Testis (tissue), 2 donors: ENCODE measurements at regions not wholly inside any gene's neighbourhood (a gene's known extent, or its start where the extent isn't known, plus 50 kb on each side); places are given as distances from the start of the nearest gene placed in this dataset.
"Not testable (repeated sequence)": the region's sequence is repeated elsewhere in the genome, so short reads cannot be mapped to it uniquely, and the experiment has no call there.

Experiments
- DNase-seq: peaks from one replicate; pipeline ENCODE4 v3.0.0-alpha.2; 2019
- H3K27ac ChIP-seq, 2 donors: fragments of 200-600 bp; sonication (generic); one replicate each; pipeline ENCODE4 v1.5.1; 2019
- H3K27me3 ChIP-seq: fragments of 200-600 bp; sonication (generic); one replicate; pipeline ENCODE4 v1.5.1; 2019
- H3K36me3 ChIP-seq: fragments of 200-600 bp; sonication (generic); one replicate; pipeline ENCODE4 v1.5.1; 2017; ENCODE audit warnings: low read depth; ENCODE audit errors: missing control alignments
- H3K4me1 ChIP-seq: fragments of 200-600 bp; sonication (generic); one replicate; pipeline ENCODE4 v1.5.1; 2019
- H3K4me3 ChIP-seq, 2 donors: fragments of 200-600 bp; sonication (generic); one replicate each; pipeline ENCODE4 v1.5.1; 2017 to 2019
- H3K9me3 ChIP-seq: fragments of 200-600 bp; sonication (generic); one replicate; pipeline ENCODE4 v1.5.1; 2017
- CTCF ChIP-seq, 3 experiments: fragments of 450-650 bp in 2 of 3; fragments of 200-600 bp in 1 of 3; sonication (generic) in 1 of 3; IDR thresholded peaks; one replicate each; pipeline ENCODE4 v1.5.1; 2016 to 2019; ENCODE audit warnings: antibody characterized with exemption in 3 of 3, mild to moderate bottlenecking in 2 of 3, moderate library complexity in 1 of 3
- POLR2A ChIP-seq: fragments of 450-650 bp; IDR thresholded peaks from one replicate; pipeline ENCODE4 v1.6.1; 2017; ENCODE audit warnings: antibody characterized with exemption, mild to moderate bottlenecking, moderate library complexity
- WGBS, 2 donors: methylation state at CpG; one replicate each; pipeline ENCODE4 v1.1.5; 2018; 5-methylcytosine and 5-hydroxymethylcytosine counted together
- intact Hi-C: fragments of 100-400 bp; cut with DNase I; formaldehyde crosslinking; loops from one replicate; pipeline ENCODE4 v1.15.1; 2023; ENCODE audit warnings: low total_unique reads

GRCh38 chr3:30539772-30540171 is 66.6 kb upstream of the TGFBR2 start:
- H3K4me1 ChIP-seq, result no peaks in the 10 kb centered on the region
- WGBS, 2 donors, result 82 to 84% methylated on average over 1 of the region's 1 CpG
- no peaks in the 10 kb centered on the region for H3K27me3 ChIP-seq
- H3K36me3 ChIP-seq, result no peaks in the 10 kb centered on the region
- H3K9me3 ChIP-seq, result no peaks in the 10 kb centered on the region
- H3K27ac ChIP-seq, result no peak overlapping the region
- H3K4me3 ChIP-seq, result no peak overlapping the region
- TF ChIP-seq CTCF (IDR thresholded peaks at IDR 0.05), result no peak
- no peak for TF ChIP-seq POLR2A
- intact Hi-C loops, result no loop called here
- no peak for DNase-seq

- H3K27me3 ChIP-seq, H3K36me3 ChIP-seq, H3K4me1 ChIP-seq, H3K9me3 ChIP-seq, DNase-seq, H3K4me3 ChIP-seq, H3K27ac ChIP-seq, intact Hi-C loops: not testable (repeated sequence)
These were observed 65.2 kb upstream of the TGFBR2 start for GRCh38 chr3:30541156-30541555.

- Histone ChIP-seq H3K9me3 (no peaks in the 10 kb centered on the region), H3K4me3 (no peak overlapping the region), H3K36me3 (no peaks in the 10 kb centered on the region), H3K4me1 (no peaks in the 10 kb centered on the region), H3K27ac (no peak overlapping the region), H3K27me3 (no peaks in the 10 kb centered on the region)
- intact Hi-C loops, result no loop called here
- WGBS, 2 donors, result 95 to 97% methylated on average over 8 of the region's 8 CpGs
- TF ChIP-seq CTCF (IDR thresholded peaks at IDR 0.05) (no peak), POLR2A (no peak)
- no peak for DNase-seq
These were observed 63.5 kb upstream of the TGFBR2 start for GRCh38 chr3:30542897-30543296.

GRCh38 chr3:30544812-30545211 is 61.6 kb upstream of the TGFBR2 start:
- Histone ChIP-seq H3K27me3 (no peaks in the 10 kb centered on the region), H3K4me3 (no peak overlapping the region), H3K9me3 (no peaks in the 10 kb centered on the region), H3K27ac (no peak overlapping the region), H3K4me1 (no peaks in the 10 kb centered on the region), H3K36me3 (no peaks in the 10 kb centered on the region)
- no peak for DNase-seq
- WGBS, 2 donors, result 66 to 73% methylated on average over 3 of the region's 3 CpGs
- intact Hi-C loops, result no loop called here
- no peak for TF ChIP-seq POLR2A
- no peak for TF ChIP-seq CTCF (IDR thresholded peaks at IDR 0.05)

- TF ChIP-seq CTCF (IDR thresholded peaks at IDR 0.05) (no peak), POLR2A (no peak)
- no peak overlapping the region for H3K4me3 ChIP-seq
- WGBS, 2 donors, result 79 to 90% methylated on average over 1 of the region's 1 CpG
- no peaks in the 10 kb centered on the region for H3K36me3 ChIP-seq
- H3K4me1 ChIP-seq, result no peaks in the 10 kb centered on the region
- intact Hi-C loops, result no loop called here
- H3K27ac ChIP-seq, result no peak overlapping the region
- H3K27me3 ChIP-seq, result no peaks in the 10 kb centered on the region
- H3K9me3 ChIP-seq, result no peaks in the 10 kb centered on the region
- no peak for DNase-seq
These were observed 59.5 kb upstream of the TGFBR2 start for GRCh38 chr3:30546934-30547333.
